NCI-H82 treated with DMSO at 0.1 percent for 48 hours (cell line): ENCODE measurements at regions not wholly inside any gene's neighbourhood (a gene's known extent, or its start where the extent isn't known, plus 50 kb on each side); places are given as distances from the start of the nearest gene placed in this dataset.

Source experiments
- DNase-seq: peaks from one replicate; lab custom pipeline; 2025; ENCODE audit not compliant: unreplicated experiment; lab: John Stamatoyannopoulos, UW

DNA sequence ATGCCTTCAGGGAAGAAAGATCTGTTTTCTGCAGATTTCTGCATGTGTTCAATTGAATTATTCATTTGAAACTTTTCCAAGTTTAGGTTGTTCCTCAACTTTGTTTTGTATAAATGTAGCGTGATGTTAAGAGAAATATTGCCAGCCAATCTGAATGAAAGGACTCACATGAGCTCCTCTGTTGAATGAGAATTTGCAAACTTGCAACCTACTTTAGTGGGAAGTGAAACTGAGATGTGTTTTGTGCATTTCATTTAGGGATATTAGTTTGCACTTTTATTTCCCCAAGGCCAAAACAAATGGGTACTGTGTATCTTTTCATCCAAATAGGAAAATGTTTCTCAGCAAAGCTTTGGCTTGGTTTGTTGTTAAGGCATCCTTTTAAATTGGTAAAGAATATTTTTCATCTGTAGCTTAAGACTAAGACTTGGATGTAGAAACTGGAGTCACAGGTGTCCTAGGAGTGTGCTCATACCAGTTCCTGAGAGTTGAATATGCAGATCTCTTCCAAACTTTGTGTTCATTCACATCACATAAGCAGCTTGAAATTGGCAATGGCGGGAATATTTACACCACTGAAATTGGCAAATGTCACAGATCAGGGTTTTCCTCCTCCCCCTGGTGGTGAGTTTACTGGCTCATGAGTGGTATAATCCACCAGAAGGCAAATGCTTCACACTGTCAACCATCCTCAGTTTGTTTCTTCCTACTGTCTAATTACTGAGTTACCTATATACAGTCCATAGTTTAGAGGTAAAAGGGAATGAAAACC is 193.6 kb upstream of the BANK1 start:
- no peak for DNase-seq

- DNase-seq, result no peak
These were observed 195.9 kb upstream of the BANK1 start for GRCh38 chr4:101594588-101594987.

DNA sequence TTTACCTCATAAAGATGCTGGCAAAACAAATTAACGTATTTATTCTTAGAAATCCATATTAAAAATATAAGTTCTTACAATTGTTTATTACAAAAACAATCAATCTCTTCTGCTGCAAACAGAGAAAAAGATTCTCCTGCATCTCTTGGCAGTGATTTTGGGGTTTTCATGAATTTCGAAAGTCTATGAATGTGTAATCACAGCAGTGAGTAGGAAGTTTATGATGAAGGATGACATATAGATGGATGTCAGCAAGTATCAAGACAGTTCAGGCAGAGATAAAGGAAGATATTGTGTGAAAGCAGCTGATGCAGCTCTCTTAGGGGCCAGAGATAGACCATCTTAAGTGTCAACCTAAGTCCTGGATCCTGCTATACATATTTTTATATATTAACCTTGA is 196.9 kb upstream of the BANK1 start:
- DNase-seq, result no peak

DNA sequence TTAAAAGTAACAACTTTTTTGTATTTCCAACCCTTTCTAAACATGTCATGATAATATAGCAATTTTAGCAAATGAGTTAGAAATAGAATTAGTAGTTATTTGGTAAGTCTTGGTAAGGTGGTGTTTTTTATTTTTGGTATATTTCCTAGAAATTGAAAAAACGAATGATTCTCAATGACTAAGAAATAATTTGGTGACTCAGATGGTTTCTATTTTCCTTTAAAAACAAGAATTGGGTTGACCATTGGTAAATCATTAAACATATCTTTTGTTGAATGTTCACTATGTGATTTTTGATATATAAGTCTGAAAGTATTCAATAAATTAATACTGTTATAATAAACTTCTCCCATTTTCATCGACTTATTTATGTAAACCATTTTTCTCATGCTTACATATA is 206.2 kb upstream of the BANK1 start:
- DNase-seq, result no peak

DNA sequence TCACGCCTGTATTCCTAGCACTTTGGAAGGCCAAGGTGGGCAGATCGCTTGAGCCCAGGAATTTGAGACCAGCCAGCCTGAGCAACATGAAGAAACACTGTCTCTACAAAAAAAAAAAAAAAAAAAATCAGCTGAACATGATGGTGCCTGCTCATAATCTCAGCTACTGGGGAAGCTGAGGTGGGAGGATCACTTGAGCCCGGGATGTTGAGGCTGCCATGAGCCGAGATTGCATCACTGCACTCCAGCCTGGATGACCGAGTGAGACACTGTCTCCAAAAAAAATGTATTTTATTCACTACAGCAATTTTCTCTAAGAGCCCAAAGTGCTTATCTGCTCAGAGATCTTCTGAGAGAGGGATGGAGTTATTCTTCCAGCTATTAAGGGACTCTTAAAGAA is 215.8 kb upstream of the PPP3CA start:
- DNase-seq, result no peak

DNA sequence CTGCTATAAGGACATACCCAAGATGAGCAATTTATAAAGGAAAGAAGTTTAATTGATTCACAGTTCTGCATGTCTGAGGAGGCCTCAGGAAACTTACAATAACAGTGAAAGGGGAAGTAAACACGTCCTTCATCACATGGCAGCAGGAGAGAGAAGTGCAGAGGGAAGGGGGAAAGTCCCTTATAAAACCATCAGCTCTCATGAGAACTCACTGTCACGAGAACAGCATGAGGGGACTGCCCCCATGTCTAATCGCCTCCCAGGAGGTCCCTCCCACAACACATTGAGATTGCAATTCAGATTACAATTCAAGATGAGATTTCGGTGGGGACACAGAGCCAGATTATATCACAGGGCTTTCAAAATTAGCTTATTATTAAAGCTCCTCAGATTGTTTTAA is 209.5 kb upstream of the PPP3CA start:
- no peak for DNase-seq

DNA sequence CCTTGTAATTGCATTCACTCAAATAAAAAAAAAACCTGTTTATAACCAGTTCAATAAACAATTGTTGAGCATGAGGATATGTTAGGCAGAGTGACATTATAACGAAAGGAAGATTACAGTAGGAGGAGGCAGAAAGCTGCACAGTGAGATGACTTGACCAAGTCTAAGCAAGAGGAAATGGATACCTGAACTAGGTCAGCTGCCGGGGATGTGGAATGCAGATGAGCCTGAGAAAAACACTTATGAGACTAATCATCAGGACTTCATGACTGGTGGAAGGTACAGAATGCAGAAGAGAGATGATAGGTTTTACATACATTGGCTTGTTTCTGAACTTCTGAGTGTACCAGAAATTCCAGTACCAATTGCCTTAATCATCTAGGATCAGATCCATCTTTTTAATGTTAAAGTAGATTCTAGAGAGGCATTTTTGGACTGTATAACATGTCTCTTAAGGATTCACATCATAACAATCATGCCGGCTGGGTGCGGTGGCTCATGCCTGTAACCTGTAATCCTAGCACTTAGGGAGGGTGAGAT is 208.1 kb upstream of the PPP3CA start:
- DNase-seq, result no peak

DNA sequence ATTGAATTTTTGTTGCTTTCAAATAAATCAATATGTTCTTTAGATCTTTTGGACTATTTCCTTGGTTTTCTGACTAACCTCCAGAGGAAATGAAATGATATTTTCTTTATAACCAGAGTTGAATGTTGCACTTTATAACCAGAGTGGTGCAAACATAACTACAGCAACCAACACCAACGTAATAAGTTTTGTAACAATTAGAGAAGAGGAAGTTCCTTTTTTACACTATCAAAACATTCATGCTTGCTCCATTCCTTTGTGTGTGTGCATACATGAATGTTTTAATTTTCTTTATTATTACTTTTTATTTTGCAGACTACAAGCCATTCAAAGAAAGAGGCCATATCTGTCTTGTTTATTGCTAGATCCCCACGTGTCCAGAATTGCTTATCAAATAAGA is 193.0 kb upstream of the PPP3CA start:
- DNase-seq, result no peak

- DNase-seq, result no peak
These were observed 181.2 kb upstream of the PPP3CA start for GRCh38 chr4:101528526-101528925.

DNA sequence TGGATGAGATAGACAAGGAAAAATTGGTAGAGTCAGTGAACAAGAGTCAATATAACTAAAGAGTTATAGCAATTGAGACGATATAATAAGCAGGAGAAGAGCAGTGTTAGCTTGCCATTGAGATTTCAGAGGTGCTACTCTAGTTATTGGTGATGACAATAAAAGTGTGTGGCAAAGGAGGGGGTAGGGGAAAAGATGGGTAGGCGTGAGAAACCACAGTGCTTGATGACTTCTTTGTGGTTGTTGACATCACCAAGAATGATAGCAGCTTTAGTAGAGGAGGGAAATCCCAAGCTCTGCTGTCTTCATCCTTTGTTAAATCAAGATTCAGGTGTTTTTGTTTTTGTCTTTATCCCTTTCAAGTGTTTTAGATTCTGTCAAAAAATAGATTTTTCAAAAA is 179.9 kb upstream of the PPP3CA start:
- no peak for DNase-seq

- no peak for DNase-seq
These were observed 168.2 kb upstream of the PPP3CA start for GRCh38 chr4:101515566-101515965.

DNA sequence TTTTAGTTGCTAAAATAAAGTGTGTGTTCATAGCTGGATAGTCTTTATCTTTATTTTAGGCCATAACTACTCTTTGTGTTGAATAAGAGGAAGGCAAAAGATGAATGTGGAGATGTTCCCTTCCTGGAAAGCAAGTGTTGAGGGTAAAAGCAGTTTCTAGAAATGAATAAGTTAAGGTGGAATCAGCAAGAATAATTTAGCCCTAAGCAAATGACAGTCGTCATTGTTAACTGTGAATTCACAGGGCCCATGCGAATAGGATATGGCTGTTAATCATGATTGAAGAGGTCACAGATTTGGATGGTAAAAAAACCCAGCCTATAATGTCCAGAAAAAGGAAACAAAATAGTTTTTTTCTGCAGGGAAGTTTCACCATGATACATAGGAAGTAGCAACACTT is 167.8 kb upstream of the PPP3CA start:
- no peak for DNase-seq

- no peak for DNase-seq
These were observed 165.1 kb upstream of the PPP3CA start for GRCh38 chr4:101512416-101512815.

DNA sequence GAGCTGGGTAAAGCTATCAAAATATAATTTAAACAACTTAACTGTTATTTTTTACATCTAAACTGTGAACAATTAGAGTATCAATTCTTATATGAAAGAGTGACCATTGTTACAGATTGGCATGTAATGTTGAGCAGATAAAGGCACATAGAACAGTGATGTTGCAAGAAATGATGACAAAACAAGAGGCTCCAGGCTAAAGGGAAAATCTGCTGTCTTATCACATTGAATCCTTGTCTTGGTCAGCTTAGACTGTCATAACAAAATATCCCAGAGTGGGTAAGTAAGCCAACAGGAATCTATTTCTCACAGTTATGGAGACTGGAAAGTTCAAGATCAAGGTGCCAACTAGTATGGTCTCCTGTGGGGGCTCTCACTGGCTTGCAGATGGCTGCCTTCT is 154.1 kb upstream of the PPP3CA start:
- DNase-seq, result no peak

DNA sequence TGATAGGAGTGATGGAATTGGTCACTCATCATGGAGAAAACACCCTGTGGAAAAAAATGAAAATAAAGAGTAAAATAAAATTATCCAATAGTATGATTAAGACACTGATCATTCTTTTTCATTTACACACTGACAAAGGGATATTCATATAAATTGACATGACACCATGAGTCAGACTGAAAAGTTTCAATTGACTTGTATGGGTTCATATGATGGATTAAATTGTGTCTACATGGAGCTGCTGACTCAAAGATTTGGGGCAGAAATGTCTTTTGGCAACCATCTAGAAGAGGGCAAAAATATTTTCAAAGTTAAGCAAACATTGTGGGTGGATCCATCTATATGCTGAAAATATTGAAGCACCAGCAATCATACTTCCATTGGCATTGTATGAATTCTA is 153.4 kb upstream of the PPP3CA start:
- DNase-seq, result no peak

GRCh38 chr4:101475246-101475645 is 127.9 kb upstream of the PPP3CA start:
- peak; percentile 79 for DNase-seq

DNA sequence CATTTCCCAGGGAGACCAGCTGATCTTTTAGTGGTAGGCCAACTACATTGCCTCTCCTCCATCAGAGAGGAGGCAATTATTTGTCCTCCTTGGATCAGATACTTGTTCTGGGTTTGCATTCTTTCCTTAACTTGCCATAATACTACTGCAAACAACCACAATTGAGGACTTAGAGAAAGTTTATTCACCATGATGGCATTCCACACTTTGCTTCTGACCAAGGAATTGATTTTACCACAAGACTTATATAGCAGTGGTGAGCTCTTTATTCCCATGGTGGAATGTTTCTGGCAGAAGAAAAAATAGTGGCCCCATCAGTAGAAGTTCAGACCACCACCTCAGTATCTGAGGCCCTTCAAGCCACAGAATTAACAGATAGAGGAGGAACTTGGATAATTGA is 123.9 kb upstream of the PPP3CA start:
- no peak for DNase-seq

- DNase-seq, result no peak
These were observed 117.3 kb upstream of the PPP3CA start for GRCh38 chr4:101464596-101464995.

DNA sequence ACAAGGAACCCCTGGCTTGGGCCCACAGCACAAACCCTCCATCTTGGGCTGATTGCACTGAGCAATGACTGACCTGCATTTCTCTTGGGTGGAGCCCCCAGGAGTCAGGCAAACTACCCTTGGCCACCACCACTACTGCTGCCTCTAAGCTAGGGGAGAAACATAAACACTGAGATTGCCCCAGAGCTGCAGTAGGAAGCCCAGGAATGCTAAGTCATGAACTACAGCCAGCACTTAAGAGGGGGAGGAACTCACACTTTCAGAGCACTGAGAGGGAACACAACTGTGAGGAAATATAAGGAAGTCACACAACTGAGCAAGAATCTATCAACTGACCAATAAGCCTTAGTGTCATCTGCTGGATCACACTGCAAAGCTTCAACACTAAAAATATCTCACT is 111.6 kb upstream of the PPP3CA start:
- no peak for DNase-seq

DNA sequence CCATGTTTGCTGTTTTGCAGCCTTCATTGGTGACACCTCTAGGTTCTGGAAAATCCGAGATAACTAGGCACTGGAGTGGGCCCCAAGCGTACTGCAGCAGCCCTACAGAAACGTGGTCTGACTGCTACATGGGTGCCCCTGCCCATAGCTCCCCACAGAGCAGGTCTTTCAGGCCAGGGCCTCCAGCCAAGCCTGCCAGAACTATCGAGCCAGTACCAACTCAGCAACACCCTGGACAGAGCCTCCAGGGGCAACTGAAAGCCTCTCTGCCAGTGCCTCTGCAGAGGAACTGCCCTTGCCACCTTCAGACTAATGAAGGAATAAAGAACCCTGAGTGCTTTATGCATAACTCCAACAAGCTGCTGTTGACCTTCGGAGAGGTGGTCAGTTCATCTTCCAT is 111.1 kb upstream of the PPP3CA start:
- no peak for DNase-seq

DNA sequence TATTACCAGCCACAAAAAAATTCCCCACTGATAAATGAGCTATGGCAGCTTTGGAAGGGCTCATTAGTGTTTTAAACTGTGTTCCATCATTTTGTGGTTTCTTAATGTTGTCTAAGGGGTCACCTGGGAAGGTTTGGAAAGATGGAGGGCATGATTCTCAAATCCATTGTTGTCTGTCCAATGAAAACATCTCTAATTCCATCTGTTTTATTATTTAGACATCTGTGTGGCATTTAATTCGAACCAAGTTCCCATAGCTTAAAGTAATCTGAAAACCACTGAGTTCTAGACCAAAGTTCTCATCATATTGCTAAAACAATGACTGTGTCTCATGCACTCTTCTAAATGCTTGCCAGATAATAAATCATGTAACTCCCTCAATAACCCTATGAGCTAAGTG is 103.8 kb upstream of the PPP3CA start:
- no peak for DNase-seq

GRCh38 chr4:101441446-101441845 is 94.1 kb upstream of the PPP3CA start:
- no peak for DNase-seq

DNA sequence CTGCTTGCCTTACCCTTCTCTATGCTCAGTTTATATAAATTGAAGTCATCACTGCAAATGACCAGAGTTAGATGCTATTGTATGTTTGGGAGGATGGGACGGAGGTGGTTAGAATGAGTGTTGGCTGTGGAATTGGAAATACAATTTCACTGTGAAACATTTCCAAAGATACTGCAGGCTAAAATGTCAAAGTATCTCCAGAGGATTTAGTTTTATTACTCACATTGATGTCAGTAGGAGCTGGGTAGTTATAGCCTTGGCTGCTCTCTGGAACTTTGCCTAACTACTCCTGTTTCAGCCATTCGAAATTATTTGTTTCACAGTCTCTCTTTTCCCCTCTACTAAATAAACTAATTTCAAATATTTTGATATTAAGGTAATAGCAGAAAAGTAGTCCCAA is 92.6 kb upstream of the PPP3CA start:
- no peak for DNase-seq
